PFSK-1 (cell line): ENCODE measurements at regions not wholly inside any gene's neighbourhood (a gene's known extent, or its start where the extent isn't known, plus 50 kb on each side); places are given as distances from the start of the nearest gene placed in this dataset.

Experiments
- FOXP2 ChIP-seq: optimal IDR thresholded peaks from 2 replicates; pipeline ENCODE3; 2011; ENCODE audit warnings: borderline replicate concordance, control low read depth, inconsistent platforms; ENCODE audit not compliant: insufficient read depth; ENCODE audit errors: extremely low read length, extremely low read depth
- POLR2AphosphoS5 ChIP-seq: IDR thresholded peaks from 2 replicates; pipeline ENCODE4 v1.6.1; 2012; ENCODE audit warnings: low read depth, mild to moderate bottlenecking, control low read depth, low read length, moderate library complexity
- SIN3A ChIP-seq: IDR thresholded peaks from 2 replicates; pipeline ENCODE4 v1.6.1; 2012; ENCODE audit warnings: mild to moderate bottlenecking, low read length, moderate library complexity, borderline replicate concordance; ENCODE audit not compliant: insufficient read depth
- TAF1 ChIP-seq: IDR thresholded peaks from 2 replicates; pipeline ENCODE4 v1.6.1; 2012; ENCODE audit warnings: low read length, control low read depth, borderline replicate concordance; ENCODE audit not compliant: insufficient read depth
- TF ChIP-seq, protein P1 (sequence below), 2 experiments: IDR thresholded peaks; 2 replicates each; pipeline versions ENCODE4 v1.6.1 to v1.8.0; 2011 to 2012; ENCODE audit warnings: low read depth in 2 of 2, low read length in 2 of 2, control low read depth in 1 of 2, inconsistent platforms in 1 of 2, mild to moderate bottlenecking in 1 of 2, moderate library complexity in 1 of 2; ENCODE audit not compliant: insufficient read depth in 1 of 2

DNA sequence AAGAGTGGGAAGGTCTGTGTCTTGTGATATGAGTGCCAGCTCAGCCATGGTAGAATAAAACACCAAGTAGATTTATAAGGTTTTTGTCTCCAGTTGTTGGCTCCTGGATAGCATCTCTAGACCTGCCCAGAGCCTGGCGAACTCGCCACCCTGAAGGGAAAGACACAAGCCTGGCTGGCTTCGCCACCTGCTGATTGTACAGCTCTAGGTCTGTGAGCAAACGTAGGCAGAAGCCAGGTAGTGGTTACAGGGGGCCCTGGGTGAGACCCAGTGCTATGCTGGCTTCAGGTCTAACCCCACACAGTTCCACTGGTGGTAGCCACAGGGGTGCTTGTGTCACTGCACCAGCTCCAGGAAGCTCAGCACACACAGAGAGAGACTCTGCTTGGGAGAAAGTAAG, 100.5 kb downstream of the BLTP1 start:
- TF ChIP-seq SIN3A, result no peak
- no peak for TF ChIP-seq TAF1
- TF ChIP-seq, protein P1, sequence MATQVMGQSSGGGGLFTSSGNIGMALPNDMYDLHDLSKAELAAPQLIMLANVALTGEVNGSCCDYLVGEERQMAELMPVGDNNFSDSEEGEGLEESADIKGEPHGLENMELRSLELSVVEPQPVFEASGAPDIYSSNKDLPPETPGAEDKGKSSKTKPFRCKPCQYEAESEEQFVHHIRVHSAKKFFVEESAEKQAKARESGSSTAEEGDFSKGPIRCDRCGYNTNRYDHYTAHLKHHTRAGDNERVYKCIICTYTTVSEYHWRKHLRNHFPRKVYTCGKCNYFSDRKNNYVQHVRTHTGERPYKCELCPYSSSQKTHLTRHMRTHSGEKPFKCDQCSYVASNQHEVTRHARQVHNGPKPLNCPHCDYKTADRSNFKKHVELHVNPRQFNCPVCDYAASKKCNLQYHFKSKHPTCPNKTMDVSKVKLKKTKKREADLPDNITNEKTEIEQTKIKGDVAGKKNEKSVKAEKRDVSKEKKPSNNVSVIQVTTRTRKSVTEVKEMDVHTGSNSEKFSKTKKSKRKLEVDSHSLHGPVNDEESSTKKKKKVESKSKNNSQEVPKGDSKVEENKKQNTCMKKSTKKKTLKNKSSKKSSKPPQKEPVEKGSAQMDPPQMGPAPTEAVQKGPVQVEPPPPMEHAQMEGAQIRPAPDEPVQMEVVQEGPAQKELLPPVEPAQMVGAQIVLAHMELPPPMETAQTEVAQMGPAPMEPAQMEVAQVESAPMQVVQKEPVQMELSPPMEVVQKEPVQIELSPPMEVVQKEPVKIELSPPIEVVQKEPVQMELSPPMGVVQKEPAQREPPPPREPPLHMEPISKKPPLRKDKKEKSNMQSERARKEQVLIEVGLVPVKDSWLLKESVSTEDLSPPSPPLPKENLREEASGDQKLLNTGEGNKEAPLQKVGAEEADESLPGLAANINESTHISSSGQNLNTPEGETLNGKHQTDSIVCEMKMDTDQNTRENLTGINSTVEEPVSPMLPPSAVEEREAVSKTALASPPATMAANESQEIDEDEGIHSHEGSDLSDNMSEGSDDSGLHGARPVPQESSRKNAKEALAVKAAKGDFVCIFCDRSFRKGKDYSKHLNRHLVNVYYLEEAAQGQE (IDR thresholded peaks at IDR 0.05; ENCODE audit: insufficient read depth in 1 of 2, low read depth in 2 of 2, low read length in 2 of 2), result no peak
- no peak for TF ChIP-seq FOXP2
- TF ChIP-seq POLR2AphosphoS5, result no peak

DNA sequence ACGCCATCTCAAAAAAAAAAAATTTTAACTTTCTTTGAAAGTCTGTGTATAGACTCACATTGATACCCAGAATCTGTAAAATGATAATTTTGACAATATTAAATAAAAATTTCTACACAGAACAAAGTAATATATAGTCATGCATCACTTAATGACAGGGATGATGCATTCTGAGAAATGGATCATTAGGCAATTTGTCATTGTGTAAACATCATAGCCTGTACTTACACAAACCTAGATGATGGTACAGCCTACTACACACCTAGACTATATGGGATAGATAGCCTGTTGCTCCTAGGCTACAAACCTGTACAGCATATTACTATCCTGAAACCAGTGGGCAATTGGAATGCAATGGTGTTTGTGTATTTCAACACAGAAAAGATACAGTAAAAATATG, 107.7 kb downstream of the BLTP1 start:
- TF ChIP-seq POLR2AphosphoS5 (no peak), TAF1 (no peak), SIN3A (no peak), FOXP2 (no peak)
- TF ChIP-seq, protein P1 (IDR thresholded peaks at IDR 0.05; ENCODE audit: insufficient read depth in 1 of 2, low read depth in 2 of 2, low read length in 2 of 2), result no peak

DNA sequence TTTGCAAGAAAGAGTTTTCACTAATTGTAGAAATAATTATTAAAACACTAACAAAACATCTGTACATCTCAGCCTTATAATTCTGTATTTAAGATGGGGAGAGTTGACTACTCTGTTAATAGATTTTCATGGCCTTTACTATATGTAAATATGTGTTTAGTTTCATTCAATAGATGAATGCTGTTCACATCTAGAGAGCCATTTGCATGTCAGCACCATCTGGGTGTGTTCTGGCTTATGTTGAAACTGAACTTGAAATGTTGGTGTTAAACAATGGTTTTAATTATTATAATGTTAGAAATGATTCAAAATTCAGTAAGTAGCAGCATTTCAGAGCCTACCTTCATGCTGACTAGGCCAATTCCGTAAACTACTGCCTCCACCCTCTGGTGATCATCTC, 102.5 kb upstream of the ADAD1 start:
- TF ChIP-seq TAF1, result no peak
- TF ChIP-seq, protein P1 (IDR thresholded peaks at IDR 0.05; ENCODE audit: insufficient read depth in 1 of 2, low read depth in 2 of 2, low read length in 2 of 2), result no peak
- no peak for TF ChIP-seq FOXP2
- TF ChIP-seq POLR2AphosphoS5, result no peak
- TF ChIP-seq SIN3A, result no peak

DNA sequence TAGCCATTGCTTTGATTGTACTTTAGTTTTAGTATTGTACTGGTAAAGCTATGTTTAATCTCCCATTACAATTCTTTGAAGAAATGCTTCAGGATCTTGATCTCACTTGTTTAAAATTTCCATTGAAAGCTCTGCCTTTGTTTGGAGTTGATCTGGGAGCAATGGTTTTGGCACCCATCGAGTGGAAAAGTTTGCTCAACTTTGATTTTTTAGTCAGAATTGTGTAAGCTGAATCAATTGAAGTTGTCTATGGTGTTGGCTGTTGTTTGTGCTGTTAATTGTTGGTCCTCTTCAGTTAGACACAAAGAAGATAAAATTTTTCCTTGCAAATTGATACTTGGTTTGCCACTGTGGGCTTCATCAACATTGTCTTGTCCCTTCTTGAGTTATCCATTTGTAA, 99.8 kb upstream of the ADAD1 start:
- TF ChIP-seq, protein P1 (IDR thresholded peaks at IDR 0.05; ENCODE audit: insufficient read depth in 1 of 2, low read depth in 2 of 2, low read length in 2 of 2), result no peak
- TF ChIP-seq FOXP2 (no peak), SIN3A (no peak), TAF1 (no peak), POLR2AphosphoS5 (no peak)

DNA sequence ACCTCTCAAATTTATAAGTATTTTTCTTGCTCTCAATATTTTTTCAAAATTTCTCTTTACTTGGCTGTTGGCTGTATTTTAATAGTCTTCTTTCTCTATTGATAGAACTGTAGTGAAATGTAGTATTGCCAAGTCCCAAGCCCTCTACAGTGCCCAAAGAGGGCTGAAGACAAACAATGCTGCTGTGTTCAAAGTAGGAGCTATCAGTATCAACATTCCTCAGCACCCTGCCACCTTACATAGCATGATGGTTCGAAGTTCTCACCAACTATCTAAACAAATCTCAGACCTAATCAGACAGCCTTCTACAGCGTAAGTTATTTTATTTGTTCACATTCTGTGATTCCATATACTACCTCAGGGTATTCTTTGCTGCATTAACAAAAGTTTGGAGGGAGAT, 99.1 kb upstream of the ADAD1 start:
- TF ChIP-seq, protein P1 (IDR thresholded peaks at IDR 0.05; ENCODE audit: insufficient read depth in 1 of 2, low read depth in 2 of 2, low read length in 2 of 2), result no peak
- no peak for TF ChIP-seq FOXP2
- no peak for TF ChIP-seq TAF1
- no peak for TF ChIP-seq SIN3A
- no peak for TF ChIP-seq POLR2AphosphoS5
